Naive thymus-derived CD8-positive, alpha-beta T cell (primary cell): ENCODE measurements at regions not wholly inside any gene's neighbourhood (a gene's known extent, or its start where the extent isn't known, plus 50 kb on each side); places are given as distances from the start of the nearest gene placed in this dataset.

Source experiments
- ATAC-seq, 2 donors: fragments of 150-1000 bp; cut with Tn5 transposase in 1 of 2; sonication (Bioruptor Pico), chemical (Tn5 transposase) in 1 of 2; 1 replicate in 1 of 2; 2 replicates in 1 of 2; pipeline ENCODE4 v1.10.0; 2021; ENCODE audit warnings: mild to moderate bottlenecking in 2 of 2, moderate library complexity in 2 of 2
- POLR2A ChIA-PET: fragments of 350-600 bp; sonication (Branson Sonifier 250); formaldehyde crosslinking; loops from one replicate; lab custom pipeline; 2021; ENCODE audit warnings: antibody characterized with exemption; lab: Charles Lee
- DNase-seq, 10 donors: peaks; one replicate each; pipeline versions ENCODE4 v3.0.0 to v3.0.0-alpha.2; 2020 to 2022
- H3K27ac Mint-ChIP-seq, 10 donors: one replicate each; pipeline ENCODE4 v1.8.0; 2020 to 2022; ENCODE audit warnings: mild to moderate bottlenecking in 10 of 10, mixed read lengths in 10 of 10, moderate library complexity in 4 of 10, inconsistent platforms in 1 of 10
- H3K27me3 Mint-ChIP-seq, 5 donors: one replicate each; pipeline ENCODE4 v1.8.0; 2021 to 2022; ENCODE audit warnings: mixed read lengths in 5 of 5
- H3K36me3 Mint-ChIP-seq, 3 donors: one replicate each; pipeline ENCODE4 v1.8.0; 2020 to 2022; ENCODE audit warnings: mixed read lengths in 3 of 3, mild to moderate bottlenecking in 2 of 3, inconsistent platforms in 1 of 3
- H3K4me1 Mint-ChIP-seq, 4 donors: one replicate each; pipeline ENCODE4 v1.8.0; 2021 to 2022; ENCODE audit warnings: mixed read lengths in 4 of 4
- H3K4me3 Mint-ChIP-seq, 10 donors: one replicate each; pipeline ENCODE4 v1.8.0; 2020 to 2022; ENCODE audit warnings: mild to moderate bottlenecking in 10 of 10, mixed read lengths in 10 of 10, moderate library complexity in 6 of 10, inconsistent platforms in 1 of 10
- H3K9me3 Mint-ChIP-seq, 9 donors: one replicate each; pipeline ENCODE4 v1.8.0; 2020 to 2022; ENCODE audit warnings: mixed read lengths in 9 of 9, mild to moderate bottlenecking in 3 of 9, inconsistent platforms in 1 of 9, moderate library complexity in 1 of 9

GRCh38 chr5:155934964-155935363, 392.0 kb upstream of the SGCD start:
- Mint-ChIP-seq H3K36me3 (no peaks in the 10 kb centered on the region), H3K4me3 (no peak overlapping the region), H3K9me3 (no peaks in the 10 kb centered on the region), H3K27me3 (peaks cover 1 to 13% (median 8%) of the 10 kb centered on the region in 5 donors), H3K4me1 (no peaks in the 10 kb centered on the region), H3K27ac (no peak overlapping the region)
- POLR2A ChIA-PET: no interaction called here
- no peak for ATAC-seq
- DNase-seq: no peak

- Mint-ChIP-seq H3K36me3 (no peaks in the 10 kb centered on the region), H3K4me3 (no peak overlapping the region), H3K27ac (no peak overlapping the region), H3K27me3 (peaks cover 1 to 12% (median 10%) of the 10 kb centered on the region in 5 donors), H3K4me1 (no peaks in the 10 kb centered on the region), H3K9me3 (no peaks in the 10 kb centered on the region)
- DNase-seq (no peak), ATAC-seq (no peak)
- POLR2A ChIA-PET: no interaction called here
These were observed 391.2 kb upstream of the SGCD start for GRCh38 chr5:155935723-155936122.

- ATAC-seq (no peak), DNase-seq (no peak)
- no peak overlapping the region for H3K4me3 Mint-ChIP-seq
- no peak overlapping the region for H3K27ac Mint-ChIP-seq
- H3K9me3 Mint-ChIP-seq: no peaks in the 10 kb centered on the region
- H3K36me3 Mint-ChIP-seq: no peaks in the 10 kb centered on the region
- peaks cover 1 to 17% (median 10%) of the 10 kb centered on the region in 5 donors for H3K27me3 Mint-ChIP-seq
- H3K4me1 Mint-ChIP-seq: no peaks in the 10 kb centered on the region
- POLR2A ChIA-PET: no interaction called here
These were observed 390.2 kb upstream of the SGCD start for GRCh38 chr5:155936520-155937406.

- Mint-ChIP-seq H3K4me3 (no peak overlapping the region), H3K27me3 (peaks cover 1 to 17% (median 10%) of the 10 kb centered on the region in 5 donors), H3K9me3 (no peaks in the 10 kb centered on the region), H3K27ac (no peak overlapping the region), H3K4me1 (no peaks in the 10 kb centered on the region), H3K36me3 (no peaks in the 10 kb centered on the region)
- ATAC-seq (no peak), DNase-seq (peak in 1 of 10 donors; percentile 60)
- POLR2A ChIA-PET: no interaction called here
These were observed 388.9 kb upstream of the SGCD start for GRCh38 chr5:155938051-155938450.

GRCh38 chr5:155941340-155941739, 385.6 kb upstream of the SGCD start:
- DNase-seq (no peak), ATAC-seq (no peak)
- Mint-ChIP-seq H3K9me3 (no peaks in the 10 kb centered on the region), H3K27me3 (peaks cover 4 to 26% (median 19%) of the 10 kb centered on the region in 5 donors), H3K27ac (no peak overlapping the region), H3K36me3 (no peaks in the 10 kb centered on the region), H3K4me3 (no peak overlapping the region), H3K4me1 (peaks cover 0 to 6% (median 5%) of the 10 kb centered on the region in 4 donors)
- POLR2A ChIA-PET: no interaction called here

GRCh38 chr5:155943516-155944407, 383.2 kb upstream of the SGCD start:
- H3K27me3 Mint-ChIP-seq: peaks cover 1 to 25% (median 15%) of the 10 kb centered on the region in 5 donors
- H3K4me3 Mint-ChIP-seq: no peak overlapping the region
- DNase-seq (peak in 8 of 10 donors; percentile 7 to 43 (median 34)), ATAC-seq (peak; percentile 52 to 66)
- no peaks in the 10 kb centered on the region for H3K9me3 Mint-ChIP-seq
- H3K36me3 Mint-ChIP-seq: no peaks in the 10 kb centered on the region
- peaks cover 0 to 6% (median 5%) of the 10 kb centered on the region in 4 donors for H3K4me1 Mint-ChIP-seq
- POLR2A ChIA-PET: no interaction called here
- peak overlapping the region in 1 of 10 donors; percentile 49 for H3K27ac Mint-ChIP-seq

GRCh38 chr5:155947394-155948062, 379.4 kb upstream of the SGCD start:
- Mint-ChIP-seq H3K4me1 (peaks cover 0 to 6% (median 5%) of the 10 kb centered on the region in 4 donors), H3K27ac (no peak overlapping the region), H3K36me3 (no peaks in the 10 kb centered on the region), H3K9me3 (no peaks in the 10 kb centered on the region), H3K4me3 (no peak overlapping the region), H3K27me3 (peaks cover 1 to 50% (median 8%) of the 10 kb centered on the region in 5 donors)
- ATAC-seq (no peak), DNase-seq (no peak)
- POLR2A ChIA-PET: no interaction called here

- Mint-ChIP-seq H3K27ac (no peak overlapping the region), H3K4me1 (peaks cover 0 to 5% (median 4%) of the 10 kb centered on the region in 4 donors), H3K9me3 (no peaks in the 10 kb centered on the region), H3K36me3 (no peaks in the 10 kb centered on the region), H3K27me3 (peaks cover 3 to 61% (median 8%) of the 10 kb centered on the region in 5 donors), H3K4me3 (no peak overlapping the region)
- POLR2A ChIA-PET: no interaction called here
- no peak for DNase-seq
- no peak for ATAC-seq
These were observed 378.4 kb upstream of the SGCD start for GRCh38 chr5:155948576-155948975.

GRCh38 chr5:155952486-155953089, 374.4 kb upstream of the SGCD start:
- no peaks in the 10 kb centered on the region for H3K36me3 Mint-ChIP-seq
- H3K4me1 Mint-ChIP-seq: no peaks in the 10 kb centered on the region
- no peak for DNase-seq
- POLR2A ChIA-PET: interaction anchor here (0.5 kb wide), 1 partner anchor 1178 kb away, joined by 5 read pairs; no protein-coding TSS in a partner anchor
- ATAC-seq: no peak
- no peaks in the 10 kb centered on the region for H3K9me3 Mint-ChIP-seq
- no peak overlapping the region for H3K4me3 Mint-ChIP-seq
- H3K27me3 Mint-ChIP-seq: peaks cover 0 to 41% (median 6%) of the 10 kb centered on the region in 5 donors
- no peak overlapping the region for H3K27ac Mint-ChIP-seq

GRCh38 chr5:155953335-155953734, 373.6 kb upstream of the SGCD start:
- Mint-ChIP-seq H3K4me3 (no peak overlapping the region), H3K27ac (no peak overlapping the region), H3K9me3 (no peaks in the 10 kb centered on the region), H3K27me3 (peaks cover 0 to 41% (median 6%) of the 10 kb centered on the region in 5 donors), H3K4me1 (no peaks in the 10 kb centered on the region), H3K36me3 (no peaks in the 10 kb centered on the region)
- DNase-seq: no peak
- no peak for ATAC-seq
- POLR2A ChIA-PET: no interaction called here

- H3K27me3 Mint-ChIP-seq: peaks cover 0 to 31% (median 4%) of the 10 kb centered on the region in 5 donors
- POLR2A ChIA-PET: no interaction called here
- H3K9me3 Mint-ChIP-seq: no peaks in the 10 kb centered on the region
- H3K36me3 Mint-ChIP-seq: no peaks in the 10 kb centered on the region
- H3K4me1 Mint-ChIP-seq: no peaks in the 10 kb centered on the region
- ATAC-seq: no peak
- H3K27ac Mint-ChIP-seq: no peak overlapping the region
- H3K4me3 Mint-ChIP-seq: no peak overlapping the region
- DNase-seq: no peak
These were observed 372.1 kb upstream of the SGCD start for GRCh38 chr5:155954701-155955445.

GRCh38 chr5:155957884-155958283, 369.1 kb upstream of the SGCD start:
- H3K27ac Mint-ChIP-seq: no peak overlapping the region
- H3K36me3 Mint-ChIP-seq: no peaks in the 10 kb centered on the region
- no peak for DNase-seq
- H3K4me1 Mint-ChIP-seq: no peaks in the 10 kb centered on the region
- H3K9me3 Mint-ChIP-seq: no peaks in the 10 kb centered on the region
- POLR2A ChIA-PET: no interaction called here
- no peak overlapping the region for H3K4me3 Mint-ChIP-seq
- ATAC-seq: no peak
- H3K27me3 Mint-ChIP-seq: peaks cover 0 to 13% (median 7%) of the 10 kb centered on the region in 5 donors
